ENCODE measurements at regions not wholly inside any gene's neighbourhood (a gene's known extent, or its start where the extent isn't known, plus 50 kb on each side); places are given as distances from the start of the nearest gene placed in this dataset.

GRCh38 chr6:48664826-48665225 lies 553.8 kb upstream of the PTCHD4 start:
- TF ChIP-seq CTCF (IDR thresholded peaks at IDR 0.05; ENCODE audit: insufficient read depth, low read length) = no peak
- TF ChIP-seq GABPA (IDR thresholded peaks at IDR 0.05; ENCODE audit: low read depth) = no peak
- TF ChIP-seq POLR2AphosphoS5 (IDR thresholded peaks at IDR 0.05; ENCODE audit: low read depth) = no peak
- TF ChIP-seq REST (IDR thresholded peaks at IDR 0.05; ENCODE audit: insufficient replicate concordance, low read depth) = no peak
- TF ChIP-seq SPI1 (IDR thresholded peaks at IDR 0.05; ENCODE audit: borderline replicate concordance, low read depth) = no peak
